B cell (primary cell): ENCODE measurements at regions not wholly inside any gene's neighbourhood (a gene's known extent, or its start where the extent isn't known, plus 50 kb on each side); places are given as distances from the start of the nearest gene placed in this dataset.

Source experiments
- ATAC-seq: fragments of 200-7000 bp; cut with Tn5 transposase; one replicate; pipeline ENCODE4 v1.10.0; 2021; ENCODE audit warnings: low read depth, mild to moderate bottlenecking, moderate number of reproducible peaks, moderate library complexity
- CTCF ChIA-PET: fragments of 350-600 bp; sonication (Branson Sonifier 250); formaldehyde crosslinking; loops from one replicate; lab custom pipeline; 2021; ENCODE audit warnings: antibody characterized with exemption, inconsistent platforms; lab: Charles Lee
- POLR2A ChIA-PET: fragments of 350-600 bp; sonication (Branson Sonifier 250); formaldehyde crosslinking; loops from one replicate; lab custom pipeline; 2021; ENCODE audit warnings: antibody characterized with exemption; lab: Charles Lee
- DNase-seq: peaks from one replicate; pipeline ENCODE4 v3.0.0; 2013
- H2AFZ ChIP-seq: 2 replicates; pipeline ENCODE4 v1.6.1; 2012; ENCODE audit warnings: mild to moderate bottlenecking, low read depth, low read length; ENCODE audit not compliant: insufficient read depth, poor library complexity, severe bottlenecking
- H3K27ac ChIP-seq, 2 donors: 1 replicate in 1 of 2; 2 replicates in 1 of 2; pipeline ENCODE4 v1.5.1; 2012 to 2013; ENCODE audit warnings: low read length in 2 of 2, mild to moderate bottlenecking in 2 of 2, moderate library complexity in 1 of 2
- H3K27me3 ChIP-seq, 4 experiments: fragments of 200-600 bp in 1 of 4; sonication (generic) in 1 of 4; replicated peaks in 1 of 4; 1 replicate in 2 of 4; 2 replicates in 2 of 4; pipeline versions ENCODE4 v1.6.1 to v1.7.0; 2013 to 2016; ENCODE audit warnings: low read length in 3 of 4, mild to moderate bottlenecking in 2 of 4, mixed read lengths in 1 of 4, moderate library complexity in 1 of 4; ENCODE audit not compliant: insufficient read depth in 4 of 4, control insufficient read depth in 3 of 4; ENCODE audit errors: control extremely low read depth in 1 of 4
- H3K36me3 ChIP-seq, 2 experiments: replicated peaks in 1 of 2; 1 replicate in 1 of 2; 2 replicates in 1 of 2; pipeline versions ENCODE4 v1.6.1 to v1.7.1; 2013; ENCODE audit warnings: low read length in 1 of 2; ENCODE audit not compliant: insufficient read depth in 2 of 2, control insufficient read depth in 1 of 2; ENCODE audit errors: control extremely low read depth in 1 of 2, extremely low read depth in 1 of 2
- H3K4me1 ChIP-seq, 2 donors: fragments of 200-600 bp in 1 of 2; sonication (generic) in 1 of 2; 1 replicate in 1 of 2; 2 replicates in 1 of 2; pipeline versions ENCODE4 v1.5.1 to v1.6.1; 2013 to 2017; ENCODE audit warnings: low read length in 2 of 2; ENCODE audit not compliant: control insufficient read depth in 2 of 2, insufficient read depth in 2 of 2
- H3K4me2 ChIP-seq: replicated peaks from 2 replicates; pipeline ENCODE3; 2012; ENCODE audit warnings: mild to moderate bottlenecking, low read depth, low read length; ENCODE audit not compliant: poor library complexity, severe bottlenecking
- H3K4me3 ChIP-seq, 5 experiments: fragments of 200-600 bp in 1 of 5; sonication (generic) in 1 of 5; 1 replicate in 3 of 5; 2 replicates in 2 of 5; pipeline versions ENCODE4 v1.5.1 to v1.7.0; 2011 to 2016; ENCODE audit warnings: low read length in 4 of 5, mild to moderate bottlenecking in 4 of 5, low read depth in 2 of 5, control low read depth in 1 of 5, moderate library complexity in 1 of 5; ENCODE audit not compliant: insufficient read depth in 1 of 5; ENCODE audit errors: control extremely low read depth in 1 of 5, extremely low read depth in 1 of 5
- H3K79me2 ChIP-seq: fragments of 200-600 bp; sonication (generic); one replicate; pipeline ENCODE4 v1.6.0; 2016; ENCODE audit warnings: low read length; ENCODE audit not compliant: control insufficient read depth, insufficient read depth
- H3K9ac ChIP-seq: fragments of 200-600 bp; sonication (generic); 2 replicates; pipeline ENCODE4 v1.6.1; 2017; ENCODE audit warnings: mild to moderate bottlenecking, low read length, moderate library complexity
- H3K9me3 ChIP-seq, 3 donors: one replicate each; pipeline versions ENCODE4 v1.6.1 to v1.7.1; 2013; ENCODE audit warnings: low read length in 2 of 3; ENCODE audit not compliant: control insufficient read depth in 2 of 3, insufficient read depth in 1 of 3; ENCODE audit errors: control extremely low read depth in 1 of 3
- H4K20me1 ChIP-seq: 2 replicates; pipeline ENCODE4 v1.6.0; 2012; ENCODE audit warnings: mild to moderate bottlenecking, low read length; ENCODE audit not compliant: insufficient read depth, control insufficient read depth, poor library complexity, severe bottlenecking
- H3K27ac Mint-ChIP-seq: one replicate; pipeline ENCODE4 v1.8.0; 2021; ENCODE audit warnings: mixed read lengths
- H3K27me3 Mint-ChIP-seq: one replicate; pipeline ENCODE4 v1.8.0; 2021; ENCODE audit warnings: mixed read lengths
- H3K4me1 Mint-ChIP-seq: one replicate; pipeline ENCODE4 v1.8.0; 2021; ENCODE audit warnings: mixed read lengths
- H3K4me3 Mint-ChIP-seq: one replicate; pipeline ENCODE4 v1.8.0; 2021; ENCODE audit warnings: mixed read lengths
- H3K9me3 Mint-ChIP-seq: one replicate; pipeline ENCODE4 v1.8.0; 2022; ENCODE audit warnings: mixed read lengths; ENCODE audit not compliant: insufficient read depth
- EZH2 ChIP-seq: IDR thresholded peaks from 2 replicates; pipeline ENCODE4 v1.6.1; 2012; ENCODE audit warnings: borderline replicate concordance, low read depth, mild to moderate bottlenecking, moderate library complexity, low read length; ENCODE audit not compliant: insufficient read depth, poor library complexity, severe bottlenecking
- WGBS: methylation state at CpG from one replicate; pipeline ENCODE4 v1.1.5; 2013; ENCODE audit warnings: missing lambda C conversion rate; ENCODE audit not compliant: insufficient coverage; 5-methylcytosine and 5-hydroxymethylcytosine counted together
- intact Hi-C: fragments of 100-400 bp; cut with micrococcal nuclease; formaldehyde crosslinking; loops from one replicate; pipeline ENCODE4 v1.10.0; 2022
- TF ChIP-seq, protein P1 (sequence below): fragments of 200-600 bp; IDR thresholded peaks from one replicate; pipeline ENCODE4 v1.8.0; 2022; ENCODE audit warnings: antibody characterized with exemption, mild to moderate bottlenecking

GRCh38 chr5:38131686-38132085, 126.7 kb upstream of the EGFLAM start:
- POLR2A ChIA-PET: no interaction called here
- H3K9ac ChIP-seq: no peak overlapping the region
- DNase-seq (no peak), ATAC-seq (no peak)
- H4K20me1 ChIP-seq: no peaks in the 10 kb centered on the region
- H3K4me3 ChIP-seq: no peak overlapping the region
- CTCF ChIA-PET: no interaction called here
- no peaks in the 10 kb centered on the region for H3K79me2 ChIP-seq
- TF ChIP-seq, protein P1, sequence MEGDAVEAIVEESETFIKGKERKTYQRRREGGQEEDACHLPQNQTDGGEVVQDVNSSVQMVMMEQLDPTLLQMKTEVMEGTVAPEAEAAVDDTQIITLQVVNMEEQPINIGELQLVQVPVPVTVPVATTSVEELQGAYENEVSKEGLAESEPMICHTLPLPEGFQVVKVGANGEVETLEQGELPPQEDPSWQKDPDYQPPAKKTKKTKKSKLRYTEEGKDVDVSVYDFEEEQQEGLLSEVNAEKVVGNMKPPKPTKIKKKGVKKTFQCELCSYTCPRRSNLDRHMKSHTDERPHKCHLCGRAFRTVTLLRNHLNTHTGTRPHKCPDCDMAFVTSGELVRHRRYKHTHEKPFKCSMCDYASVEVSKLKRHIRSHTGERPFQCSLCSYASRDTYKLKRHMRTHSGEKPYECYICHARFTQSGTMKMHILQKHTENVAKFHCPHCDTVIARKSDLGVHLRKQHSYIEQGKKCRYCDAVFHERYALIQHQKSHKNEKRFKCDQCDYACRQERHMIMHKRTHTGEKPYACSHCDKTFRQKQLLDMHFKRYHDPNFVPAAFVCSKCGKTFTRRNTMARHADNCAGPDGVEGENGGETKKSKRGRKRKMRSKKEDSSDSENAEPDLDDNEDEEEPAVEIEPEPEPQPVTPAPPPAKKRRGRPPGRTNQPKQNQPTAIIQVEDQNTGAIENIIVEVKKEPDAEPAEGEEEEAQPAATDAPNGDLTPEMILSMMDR: no peak
- no peak for TF ChIP-seq EZH2
- H3K36me3 ChIP-seq: no peaks in the 10 kb centered on the region
- peaks cover 0 to 7% (median 0%) of the 10 kb centered on the region in 3 donors for H3K9me3 ChIP-seq
- intact Hi-C loops: no loop called here
- no peaks in the 10 kb centered on the region for H3K27me3 ChIP-seq
- H3K4me1 Mint-ChIP-seq: no peaks in the 10 kb centered on the region
- peaks cover 2% of the 10 kb centered on the region for H3K9me3 Mint-ChIP-seq
- 100% methylated on average over 1 of the region's 4 CpGs for WGBS
- H2AFZ ChIP-seq: no peak overlapping the region
- no peak overlapping the region for H3K27ac Mint-ChIP-seq
- no peak overlapping the region for H3K4me3 Mint-ChIP-seq
- H3K27ac ChIP-seq: no peak overlapping the region
- H3K4me1 ChIP-seq: no peaks in the 10 kb centered on the region
- H3K4me2 ChIP-seq: no peak overlapping the region
- no peaks in the 10 kb centered on the region for H3K27me3 Mint-ChIP-seq

DNA sequence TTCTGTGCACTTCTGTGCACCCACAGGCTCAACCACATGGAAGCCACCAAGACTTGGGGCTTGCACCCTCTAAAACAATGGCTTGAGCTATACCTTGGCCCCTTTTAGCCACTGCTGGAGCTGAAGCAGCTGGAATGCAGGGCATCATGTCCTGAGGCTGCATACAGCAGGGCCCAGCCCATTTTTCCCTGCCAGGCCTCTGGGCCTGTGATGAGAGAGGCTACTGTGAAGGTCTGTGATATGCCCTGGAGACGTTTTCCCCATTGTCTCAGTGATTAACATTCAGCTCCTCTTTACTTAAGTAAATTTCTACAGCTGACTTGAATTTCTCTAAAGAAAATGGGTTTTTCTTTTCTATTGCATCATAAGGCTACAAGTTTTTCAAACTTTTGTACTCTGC, 134.0 kb upstream of the EGFLAM start:
- Histone ChIP-seq H3K4me1 (no peaks in the 10 kb centered on the region), H4K20me1 (no peaks in the 10 kb centered on the region), H3K27ac (no peak overlapping the region), H3K9me3 (peaks cover 0 to 7% (median 0%) of the 10 kb centered on the region in 3 donors), H3K4me3 (no peak overlapping the region), H3K79me2 (no peaks in the 10 kb centered on the region), H3K36me3 (no peaks in the 10 kb centered on the region), H2AFZ (no peak overlapping the region), H3K9ac (no peak overlapping the region), H3K4me2 (no peak overlapping the region), H3K27me3 (no peaks in the 10 kb centered on the region)
- no peaks in the 10 kb centered on the region for H3K4me1 Mint-ChIP-seq
- H3K4me3 Mint-ChIP-seq: no peak overlapping the region
- ATAC-seq: no peak
- no CpG with 5 or more reads among the region's 1 CpG for WGBS
- H3K27ac Mint-ChIP-seq: no peak overlapping the region
- intact Hi-C loops: no loop called here
- DNase-seq: no peak
- H3K27me3 Mint-ChIP-seq: no peaks in the 10 kb centered on the region
- TF ChIP-seq, protein P1: no peak
- CTCF ChIA-PET: no interaction called here
- POLR2A ChIA-PET: no interaction called here
- H3K9me3 Mint-ChIP-seq: no peaks in the 10 kb centered on the region
